ENCODE measurements at regions not wholly inside any gene's neighbourhood (a gene's known extent, or its start where the extent isn't known, plus 50 kb on each side); places are given as distances from the start of the nearest gene placed in this dataset.
"Not testable (repeated sequence)": the region's sequence is repeated elsewhere in the genome, so short reads cannot be mapped to it uniquely, and the experiment has no call there.

DNA sequence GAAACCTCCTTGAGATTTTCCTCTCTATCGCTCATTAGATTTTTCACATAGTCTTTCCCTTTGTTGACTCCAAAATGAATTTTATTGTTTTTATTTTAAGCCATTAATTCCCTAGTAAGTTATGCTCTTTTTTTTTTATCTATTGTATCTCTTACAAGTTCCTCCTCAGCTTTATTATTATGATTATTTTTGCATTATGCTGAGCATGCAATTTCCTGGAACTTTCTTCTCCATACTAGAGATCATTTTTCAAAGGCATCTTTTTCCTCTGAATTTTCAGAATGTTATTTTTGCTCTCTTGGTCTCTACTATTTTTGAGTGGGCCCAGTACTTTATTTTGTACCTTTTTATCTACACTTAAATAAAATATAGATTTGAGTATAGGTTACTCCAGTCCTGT lies 376.6 kb upstream of the SEMA6A start:
- DNase-seq (ENCODE audit: low spot score): no peak

DNA sequence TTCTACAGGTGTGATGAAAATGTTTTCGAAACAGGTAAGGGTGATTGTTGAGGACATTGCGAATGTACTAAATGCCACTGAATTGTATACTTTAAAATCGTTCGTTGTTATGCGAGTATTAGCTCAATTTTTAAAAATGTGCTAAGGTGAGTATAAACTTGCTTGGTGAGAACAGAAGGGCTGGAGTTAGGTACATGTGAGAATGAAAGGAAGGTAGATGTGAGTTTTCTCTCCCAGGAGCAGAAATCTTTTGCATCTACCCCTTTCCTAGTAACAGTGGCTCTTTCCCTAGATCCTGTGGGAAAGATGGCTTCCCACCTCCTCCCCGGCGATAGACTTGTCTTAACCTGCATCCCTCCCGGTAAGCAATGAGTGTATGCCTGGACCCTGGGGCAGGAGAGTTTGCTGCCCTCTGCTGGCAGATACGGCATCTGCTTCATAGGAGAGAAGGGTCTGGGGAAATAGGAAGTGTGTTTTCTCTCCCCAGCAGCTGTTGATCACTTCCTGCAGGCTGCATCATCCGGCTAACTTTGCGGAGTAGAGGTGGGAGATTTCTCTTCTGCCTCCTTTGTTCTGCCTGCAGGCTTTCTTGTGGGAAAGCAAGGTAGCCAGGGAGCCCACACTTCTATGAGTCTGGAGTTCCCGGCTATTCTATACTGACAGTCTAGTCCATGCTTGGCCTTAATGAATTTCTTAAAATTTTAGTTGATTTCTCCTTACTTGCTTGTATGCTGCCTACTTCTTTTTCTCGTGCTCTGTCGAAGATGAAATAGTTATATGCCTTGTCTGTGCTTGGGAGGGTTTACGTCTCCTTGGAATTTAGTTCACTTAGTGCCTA lies 373.3 kb upstream of the SEMA6A start:
- DNase-seq (ENCODE audit: low spot score): no peak

DNA sequence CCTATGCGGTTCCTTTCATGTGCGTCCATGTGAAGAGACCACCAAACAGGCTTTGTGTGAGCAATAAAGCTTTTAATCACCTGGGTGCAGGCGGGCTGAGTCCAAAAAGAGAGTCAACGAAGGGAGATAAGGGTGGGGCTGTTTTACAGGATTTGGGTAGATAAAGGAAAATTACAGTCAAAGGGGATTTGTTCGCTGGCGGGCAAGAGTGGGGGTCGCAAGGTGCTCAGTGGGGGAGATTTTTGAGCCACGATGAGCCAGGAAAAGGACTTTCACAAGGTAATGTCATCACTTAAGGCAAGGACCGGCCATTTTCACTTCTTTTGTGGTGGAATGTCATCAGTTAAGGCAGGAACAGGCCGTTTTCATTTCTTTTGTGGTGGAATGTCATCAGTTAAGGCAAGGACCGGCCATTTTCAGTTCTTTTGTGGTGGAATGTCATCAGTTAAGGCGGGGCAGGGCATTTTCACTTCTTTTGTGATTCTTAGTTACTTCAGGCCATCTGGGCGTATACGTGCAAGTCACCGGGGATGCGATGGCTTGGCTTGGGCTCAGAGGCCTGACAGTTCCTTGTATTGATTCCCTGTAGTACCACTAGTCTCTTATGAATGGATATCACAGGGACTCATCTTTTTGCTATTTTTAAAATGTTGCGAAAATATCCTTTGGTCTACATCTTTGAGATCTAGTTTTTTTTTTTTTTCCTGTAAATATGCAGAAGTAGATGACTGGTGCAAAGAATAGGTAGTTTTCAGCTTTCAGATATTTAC lies 371.2 kb upstream of the SEMA6A start:
- DNase-seq (ENCODE audit: low spot score): not testable (repeated sequence)

DNA sequence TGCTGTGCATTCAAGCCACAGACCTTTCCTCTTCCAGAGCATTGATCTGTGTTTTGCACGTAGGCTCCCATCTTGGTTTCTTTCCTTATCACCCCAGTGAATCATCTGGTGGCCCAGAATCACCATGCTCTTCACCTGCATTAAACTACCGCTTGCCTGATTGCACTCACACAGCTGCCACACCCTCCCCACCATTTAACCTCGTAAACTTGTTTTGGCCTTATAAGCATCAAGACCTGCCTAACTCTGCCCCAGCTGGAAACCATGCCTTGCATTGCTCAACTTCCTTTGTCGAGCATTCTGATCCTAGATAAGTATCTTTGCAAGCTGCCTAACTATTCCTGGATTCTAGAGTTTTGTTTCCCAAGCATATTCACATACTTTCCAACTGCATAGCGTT lies 369.6 kb upstream of the SEMA6A start:
- no peak for DNase-seq (ENCODE audit: low spot score)

DNA sequence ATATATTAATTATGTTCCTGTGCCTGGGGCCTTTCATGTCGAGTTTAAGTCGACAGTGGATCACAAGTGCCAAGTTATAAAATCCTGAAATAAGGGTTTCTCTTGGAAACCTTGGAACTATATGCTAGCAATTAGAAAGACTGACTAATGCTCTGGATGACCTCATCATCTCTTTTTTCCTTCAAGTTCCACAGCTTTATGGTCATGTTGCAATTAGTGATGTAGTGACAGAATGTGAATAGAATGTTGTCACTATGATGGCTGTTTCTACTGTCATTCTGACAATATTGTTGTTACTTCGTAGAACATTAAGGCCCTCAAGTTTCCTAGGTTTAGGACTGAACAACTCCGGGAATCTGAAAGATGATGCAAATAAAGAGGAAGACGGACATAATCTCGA lies 368.0 kb upstream of the SEMA6A start:
- no peak for DNase-seq (ENCODE audit: low spot score)

DNA sequence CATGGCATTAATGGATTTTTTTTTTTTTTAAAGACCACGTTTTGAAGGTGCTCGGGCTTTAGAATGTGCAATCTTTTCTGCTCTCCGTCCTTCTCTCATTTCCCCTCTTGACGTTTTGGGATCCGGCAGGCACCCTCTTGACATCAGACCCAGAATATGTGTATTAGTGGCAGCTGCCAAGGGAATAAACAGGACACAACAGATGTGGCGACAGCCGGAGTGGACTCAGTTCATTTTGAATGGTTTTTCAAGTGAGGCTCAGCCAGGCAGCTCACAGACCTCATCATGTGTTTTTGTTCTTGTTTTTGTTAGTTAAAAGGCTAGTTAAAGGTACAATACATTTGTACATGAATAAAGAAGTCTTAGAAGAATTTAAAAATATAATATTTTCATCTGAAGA lies 365.0 kb upstream of the SEMA6A start:
- no peak for DNase-seq (ENCODE audit: low spot score)

DNA sequence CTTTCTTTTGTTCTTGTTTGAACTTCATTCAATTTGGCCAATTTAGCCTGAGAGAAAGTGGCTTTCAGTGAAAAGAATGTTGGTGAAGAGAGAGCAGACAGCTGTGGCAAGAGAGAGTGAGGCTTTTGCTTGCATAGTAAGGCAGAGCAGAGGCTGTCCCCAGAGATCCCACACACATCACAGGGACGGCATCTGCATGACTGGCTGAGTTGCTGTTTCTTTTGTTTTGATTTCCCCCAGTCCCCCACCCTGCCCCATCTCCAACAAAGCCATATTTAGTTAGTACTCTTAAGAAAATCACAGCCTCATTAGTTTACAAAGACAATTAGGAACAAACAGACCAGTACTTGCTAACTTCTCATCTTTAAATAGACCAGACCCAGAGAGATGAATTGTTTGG lies 363.9 kb upstream of the SEMA6A start:
- no peak for DNase-seq (ENCODE audit: low spot score)

DNA sequence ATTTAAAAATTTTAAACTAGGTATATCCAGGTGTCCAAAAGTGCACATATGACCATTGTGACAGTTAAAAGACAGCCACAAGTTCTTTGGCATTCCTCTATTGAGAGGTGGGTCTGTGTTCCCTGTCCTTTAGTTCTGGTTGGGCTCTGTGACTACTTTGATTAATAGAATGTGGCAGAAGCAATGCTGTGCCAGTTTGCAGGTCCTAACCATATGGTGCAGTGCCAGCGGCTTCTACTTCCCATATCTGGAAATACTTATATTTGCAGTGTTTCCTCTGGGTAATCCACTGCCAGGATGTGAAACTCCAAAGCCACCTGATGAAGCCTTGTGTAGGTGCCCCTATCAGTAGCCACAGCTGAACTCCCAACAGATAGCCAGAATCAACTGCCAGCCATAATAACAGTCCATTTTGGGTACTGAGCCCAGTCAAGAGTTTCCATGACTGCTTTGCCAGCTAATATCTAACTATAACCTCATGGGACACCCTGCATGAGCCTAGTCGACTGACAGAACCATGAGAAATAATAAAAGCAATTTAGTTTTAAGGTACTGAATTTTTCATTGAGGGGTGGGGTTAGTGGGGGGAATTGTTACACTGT lies 361.0 kb upstream of the SEMA6A start:
- no peak for DNase-seq (ENCODE audit: low spot score)

DNA sequence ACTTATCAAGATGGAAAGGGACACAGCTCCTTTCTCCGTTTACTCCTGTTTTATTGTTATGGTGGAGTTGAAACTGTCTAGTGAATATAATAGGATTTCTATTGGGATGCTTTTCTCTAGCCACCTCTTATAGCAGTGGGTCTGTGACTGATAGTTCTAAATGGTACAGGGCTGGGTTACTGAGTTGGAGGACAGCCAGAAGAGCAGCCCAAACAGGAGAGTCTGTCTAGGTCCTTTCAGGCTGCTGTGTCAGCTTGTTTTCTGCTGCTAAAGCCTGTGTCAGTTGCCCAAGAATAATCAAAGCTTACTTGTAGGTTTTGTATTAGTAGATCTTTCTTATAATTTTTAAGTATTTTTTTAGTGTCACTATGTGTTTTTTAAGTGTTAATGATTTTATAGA lies 356.0 kb upstream of the SEMA6A start:
- no peak for DNase-seq (ENCODE audit: low spot score)

DNA sequence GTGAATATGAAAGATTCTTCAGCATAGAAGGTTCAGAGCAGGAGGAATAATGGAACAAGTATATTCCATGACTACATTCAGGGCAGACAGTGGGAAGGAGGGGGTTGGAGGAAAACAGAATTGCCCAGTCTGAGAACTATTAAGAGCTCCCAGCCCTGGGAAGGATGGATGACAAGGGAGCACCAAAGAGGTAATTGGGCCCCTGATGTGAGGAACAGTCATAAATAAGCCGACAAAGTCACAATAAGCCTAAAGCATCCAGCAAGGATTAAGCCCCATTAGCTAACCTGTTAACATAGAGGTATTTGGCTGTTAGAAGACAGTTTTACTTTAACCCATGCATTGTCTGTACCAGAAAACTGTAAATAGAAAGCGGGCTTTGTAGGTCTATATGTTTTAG lies 348.7 kb upstream of the SEMA6A start:
- DNase-seq (ENCODE audit: low spot score): no peak

DNA sequence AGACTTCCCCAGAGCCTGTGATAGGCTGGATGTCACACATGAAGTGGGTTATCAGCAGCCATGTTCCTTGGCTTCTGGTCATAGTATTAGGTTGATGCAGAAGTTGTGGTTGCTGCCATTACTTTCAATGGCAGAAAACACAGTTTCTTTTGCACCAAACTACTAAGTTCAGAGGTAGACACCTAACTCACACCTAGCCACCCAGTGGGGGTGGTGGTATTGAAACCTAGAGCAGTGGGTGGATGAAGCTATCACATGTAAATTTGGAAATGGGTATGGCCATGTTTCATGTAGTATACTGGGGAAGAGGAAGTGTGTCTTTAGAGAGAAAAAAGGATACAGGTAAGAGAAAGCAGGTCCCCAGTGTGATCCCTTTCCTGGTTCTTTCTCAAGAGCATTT lies 347.9 kb upstream of the SEMA6A start:
- DNase-seq (ENCODE audit: low spot score): no peak

DNA sequence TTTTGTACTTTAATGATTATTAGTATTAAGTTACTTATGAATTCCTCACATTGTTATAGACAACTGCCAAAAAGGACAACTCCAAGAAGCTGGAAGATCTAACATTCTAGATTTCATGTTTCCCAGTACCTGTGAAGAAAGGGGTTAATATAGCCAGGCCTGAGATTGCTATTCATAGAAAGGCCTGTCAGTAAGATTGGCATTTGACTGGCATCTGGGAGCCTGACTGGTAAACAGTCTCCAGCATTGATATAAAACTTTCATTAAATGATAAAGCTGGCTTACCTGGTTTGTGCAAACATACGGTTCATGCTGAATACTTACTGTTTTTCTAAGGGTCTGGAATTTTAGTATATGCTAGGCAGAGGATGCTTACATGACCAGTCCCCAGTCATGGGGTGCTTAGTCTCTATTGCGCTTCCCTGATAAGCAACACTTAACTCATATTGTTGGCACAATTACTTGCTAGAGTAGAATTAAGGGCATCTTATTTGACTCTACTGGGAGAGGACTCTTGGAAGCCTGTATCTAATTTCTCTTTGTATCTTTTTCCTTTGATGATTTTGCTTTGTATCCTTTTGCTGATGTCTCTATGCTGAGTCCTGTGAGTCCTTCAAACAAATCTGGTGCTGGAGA lies 340.4 kb upstream of the SEMA6A start:
- no peak for DNase-seq (ENCODE audit: low spot score)

DNA sequence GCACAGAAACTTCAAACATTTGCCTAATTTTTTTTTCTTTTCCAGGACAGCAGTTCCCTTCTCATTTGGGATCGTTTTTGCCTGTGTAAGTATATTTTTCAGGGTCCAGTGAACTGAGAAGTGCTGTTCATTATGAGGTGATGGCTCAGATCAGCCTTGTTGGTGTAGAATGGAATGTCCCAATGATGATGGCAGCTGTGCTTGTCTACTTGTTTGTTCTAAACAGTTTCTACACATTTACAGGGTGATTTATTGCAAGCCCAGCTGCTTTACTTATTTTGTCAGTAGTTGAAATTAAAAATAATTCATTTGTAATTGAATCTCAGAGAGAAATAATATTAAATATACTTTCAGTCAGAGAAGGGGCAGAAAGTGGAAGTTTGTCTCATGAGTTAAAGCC lies 337.6 kb upstream of the SEMA6A start:
- DNase-seq (ENCODE audit: low spot score): no peak

DNA sequence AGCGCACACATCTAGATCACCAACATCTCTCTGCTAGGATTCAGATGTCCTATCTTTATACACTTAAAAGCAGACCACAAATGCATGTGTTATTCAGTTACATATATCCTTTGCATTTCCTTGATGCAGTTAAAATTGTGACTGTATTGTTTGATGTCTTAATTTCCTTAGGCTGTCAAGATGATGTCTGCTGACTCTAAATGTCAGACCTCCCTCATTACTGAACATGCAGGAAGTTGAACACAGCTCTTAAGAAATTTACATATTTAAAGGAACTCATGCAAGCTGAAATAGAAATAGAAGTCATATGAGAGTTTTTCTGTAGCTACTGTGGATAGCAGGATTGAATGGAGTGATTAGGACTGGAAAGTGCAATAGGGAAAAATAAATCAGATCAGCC lies 336.5 kb upstream of the SEMA6A start:
- no peak for DNase-seq (ENCODE audit: low spot score)

DNA sequence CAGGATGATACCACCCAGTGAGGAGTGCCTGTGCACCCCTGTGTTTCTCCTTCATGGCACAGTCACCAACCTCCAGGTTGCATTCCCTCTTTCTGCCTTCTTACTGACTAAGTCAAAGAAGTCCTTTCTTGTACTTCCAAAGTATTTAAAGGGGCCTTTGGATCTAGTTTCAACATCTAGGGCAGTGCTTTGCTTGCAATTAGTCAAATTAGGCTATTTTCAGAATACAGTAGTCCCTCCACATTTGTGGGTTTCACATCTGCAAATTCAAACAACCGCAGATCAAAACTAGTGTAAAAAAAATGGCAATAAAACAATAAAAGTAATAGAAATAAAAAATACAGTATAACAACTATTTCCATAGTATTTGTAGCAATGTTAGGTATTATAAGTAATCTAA lies 333.9 kb upstream of the SEMA6A start:
- DNase-seq (ENCODE audit: low spot score): no peak

DNA sequence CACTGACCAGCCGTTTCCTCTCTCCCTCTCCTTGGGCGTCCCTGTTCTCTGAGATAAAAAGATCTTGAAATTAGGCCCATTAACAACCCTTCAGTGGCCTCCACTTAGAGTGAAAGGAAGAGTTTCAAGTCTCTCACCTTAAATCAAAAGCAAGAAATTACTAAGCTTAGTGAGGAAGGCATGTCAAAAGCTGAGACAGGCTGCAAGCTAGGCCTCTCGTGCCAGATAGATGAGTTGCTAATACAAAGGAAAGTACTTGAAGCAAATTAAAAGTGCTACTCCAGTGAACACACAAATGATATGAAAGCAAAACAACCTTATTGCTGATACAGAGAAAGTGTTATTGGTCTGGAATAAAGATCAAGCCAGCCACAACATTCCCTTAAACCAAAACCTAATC lies 331.3 kb upstream of the SEMA6A start:
- DNase-seq (ENCODE audit: low spot score): no peak

DNA sequence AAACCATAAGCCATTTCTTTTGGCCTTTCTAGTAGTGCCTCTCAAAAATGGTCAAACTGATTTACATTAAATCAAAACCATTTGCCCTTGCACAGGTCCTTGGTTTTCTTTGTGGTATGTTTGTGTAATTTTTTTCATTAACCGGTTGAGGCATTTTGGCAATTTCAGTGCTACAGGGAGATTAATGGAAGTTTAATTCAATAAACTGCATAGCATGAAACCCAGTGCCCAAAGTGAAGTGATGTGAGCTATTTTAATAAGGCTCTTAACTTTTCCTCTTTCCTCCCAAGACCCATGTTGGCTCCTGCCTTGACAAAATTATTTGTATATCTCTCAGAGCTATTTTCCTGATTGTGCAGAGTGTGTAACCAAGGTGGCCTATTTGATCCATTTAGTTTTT lies 326.2 kb upstream of the SEMA6A start:
- DNase-seq (ENCODE audit: low spot score): no peak

DNA sequence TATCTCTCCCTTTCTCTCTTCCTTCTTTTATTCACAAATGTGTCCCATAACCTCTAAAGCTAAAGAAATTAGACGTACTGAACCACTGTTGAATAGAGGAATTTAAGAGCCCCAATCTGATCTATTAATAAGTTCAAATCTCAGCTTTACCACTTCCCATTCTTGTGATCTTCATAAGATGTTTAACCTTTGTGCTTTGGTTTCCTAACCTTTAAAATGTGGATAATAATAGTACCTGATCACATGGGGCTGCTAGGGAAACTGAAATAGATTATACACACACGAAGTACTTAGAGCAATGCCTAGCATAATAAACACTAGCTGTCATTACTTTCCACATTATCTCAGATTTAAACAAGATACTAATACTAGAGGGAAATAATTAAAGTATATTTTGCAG lies 324.3 kb upstream of the SEMA6A start:
- no peak for DNase-seq (ENCODE audit: low spot score)

DNA sequence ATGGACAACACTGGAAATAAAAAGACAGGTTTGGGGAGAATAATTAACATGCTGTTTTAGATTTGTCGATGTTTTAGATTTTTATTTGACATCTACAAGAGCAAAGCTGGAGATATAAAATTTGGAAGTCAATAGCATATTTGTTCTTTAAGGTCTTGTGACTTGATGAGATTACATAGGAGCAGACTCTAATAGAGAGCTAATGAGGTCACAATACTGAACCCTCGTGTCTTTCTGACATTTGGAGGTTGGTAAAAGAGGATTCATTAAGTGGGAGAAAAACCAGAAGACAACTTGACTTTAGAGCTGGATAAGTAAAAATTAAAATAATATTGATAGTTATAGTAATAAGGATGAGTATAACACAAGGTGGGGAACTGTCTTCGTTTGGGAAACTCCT lies 322.7 kb upstream of the SEMA6A start:
- DNase-seq (ENCODE audit: low spot score): no peak

DNA sequence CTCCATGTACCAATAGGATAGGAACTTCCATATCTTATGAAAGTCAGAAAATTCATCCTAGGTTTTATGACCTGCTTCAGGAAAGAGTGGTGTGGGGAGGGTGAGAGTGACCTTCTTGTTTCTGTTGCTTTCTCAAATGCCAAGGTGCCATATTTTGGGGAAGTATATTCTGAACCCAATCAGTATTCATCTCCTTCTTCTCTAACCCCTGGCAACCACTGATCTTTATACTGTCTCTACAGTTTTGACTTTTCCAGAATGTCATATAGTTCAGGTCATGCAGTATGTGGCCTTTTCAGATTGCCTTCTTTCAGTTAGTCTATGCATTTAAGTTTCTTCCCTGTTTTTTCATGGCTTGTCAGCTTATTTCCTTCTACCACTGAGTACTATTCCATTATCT lies 321.4 kb upstream of the SEMA6A start:
- no peak for DNase-seq (ENCODE audit: low spot score)

DNA sequence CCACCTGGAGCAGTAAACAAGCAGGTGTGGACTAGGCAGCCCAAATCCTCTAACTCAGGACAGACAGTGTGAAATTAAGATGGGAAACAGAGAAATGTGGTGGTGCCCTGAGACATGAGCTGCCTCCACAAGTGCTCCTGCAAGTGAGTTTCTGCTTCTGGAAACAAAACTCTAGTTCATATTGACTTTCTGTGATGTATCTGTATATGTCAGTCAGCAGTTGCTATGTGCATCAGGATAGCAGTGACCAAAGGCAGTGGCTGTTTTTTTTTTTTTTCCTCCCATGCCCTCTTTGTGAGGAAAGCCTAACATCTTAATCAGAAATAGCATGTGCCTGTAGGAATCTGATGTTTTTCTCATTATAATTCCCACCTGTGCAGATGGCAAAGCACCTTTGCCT lies 318.4 kb upstream of the SEMA6A start:
- DNase-seq (ENCODE audit: low spot score): no peak

DNA sequence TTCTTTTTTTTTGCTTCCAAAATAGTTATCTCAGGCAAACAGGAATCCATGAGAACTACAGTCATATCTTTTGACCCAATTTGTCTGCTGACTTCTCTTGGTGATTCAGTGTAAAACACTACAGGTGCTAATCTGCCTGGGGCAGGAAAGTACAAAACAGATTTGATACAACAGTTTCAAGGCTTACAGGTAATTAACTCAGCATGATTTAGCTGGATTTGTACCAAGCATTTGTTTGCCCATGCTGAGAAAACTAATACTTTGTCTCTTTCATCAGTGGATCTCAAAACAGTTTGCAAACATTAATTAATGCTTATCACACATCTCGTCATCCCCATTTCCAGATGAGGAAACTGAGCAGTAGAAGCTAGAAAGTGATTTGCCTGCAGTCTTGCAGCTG lies 312.5 kb upstream of the SEMA6A start:
- no peak for DNase-seq (ENCODE audit: low spot score)

DNA sequence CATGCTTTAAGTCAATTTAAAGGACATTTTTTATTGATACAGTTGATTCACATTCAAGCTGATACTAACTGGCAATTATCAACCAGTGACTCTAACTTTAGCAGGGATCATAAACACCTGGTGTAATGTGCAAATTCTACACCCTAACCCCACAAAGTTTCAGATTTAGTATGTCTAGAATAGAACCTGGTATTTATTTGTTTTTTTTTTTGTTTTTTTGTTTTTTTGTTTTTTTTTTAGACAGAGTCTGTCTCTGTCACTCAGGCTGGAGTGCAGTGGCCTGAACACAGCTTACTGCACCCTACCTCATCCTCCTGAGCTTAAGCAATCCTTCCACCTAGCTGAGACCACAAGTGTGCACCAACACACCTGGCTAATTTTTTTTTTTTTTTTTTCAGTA lies 311.2 kb upstream of the SEMA6A start:
- DNase-seq (ENCODE audit: low spot score): no peak

Measured in AG08395 (cell line).